HG03060 (cell line): ENCODE measurements at regions not wholly inside any gene's neighbourhood (a gene's known extent, or its start where the extent isn't known, plus 50 kb on each side); places are given as distances from the start of the nearest gene placed in this dataset.
"Not testable (repeated sequence)": the region's sequence is repeated elsewhere in the genome, so short reads cannot be mapped to it uniquely, and the experiment has no call there.

Experiments used
- ATAC-seq: cut with Tn5 transposase; IDR thresholded peaks from one replicate; pipeline ENCODE4 v1.9.1; 2021; ENCODE audit warnings: low read depth, moderate number of reproducible peaks; ENCODE audit not compliant: unreplicated experiment

GRCh38 chr11:10975287-10975721 lies 117.5 kb upstream of the ZBED5 start:
- no peak for ATAC-seq

DNA sequence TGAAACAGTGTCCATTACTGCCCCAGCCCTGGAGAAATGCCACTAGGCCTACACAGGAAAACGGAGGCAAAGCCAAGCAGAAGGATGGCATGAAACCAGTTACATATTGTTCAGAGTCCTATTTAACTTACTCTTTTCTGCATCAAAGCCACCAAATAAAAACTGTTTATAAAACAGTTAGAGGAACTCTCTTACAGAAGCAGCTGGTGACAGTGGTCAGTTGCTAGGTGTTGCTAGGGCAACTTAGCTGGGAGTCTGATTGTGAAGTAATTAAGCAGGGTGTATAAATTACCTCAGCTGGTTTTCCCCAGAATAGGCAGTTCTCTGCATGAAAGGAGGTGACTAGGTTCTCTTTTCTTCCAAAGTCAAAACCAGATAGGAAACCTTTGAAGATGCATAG lies 115.6 kb upstream of the ZBED5 start:
- no peak for ATAC-seq

DNA sequence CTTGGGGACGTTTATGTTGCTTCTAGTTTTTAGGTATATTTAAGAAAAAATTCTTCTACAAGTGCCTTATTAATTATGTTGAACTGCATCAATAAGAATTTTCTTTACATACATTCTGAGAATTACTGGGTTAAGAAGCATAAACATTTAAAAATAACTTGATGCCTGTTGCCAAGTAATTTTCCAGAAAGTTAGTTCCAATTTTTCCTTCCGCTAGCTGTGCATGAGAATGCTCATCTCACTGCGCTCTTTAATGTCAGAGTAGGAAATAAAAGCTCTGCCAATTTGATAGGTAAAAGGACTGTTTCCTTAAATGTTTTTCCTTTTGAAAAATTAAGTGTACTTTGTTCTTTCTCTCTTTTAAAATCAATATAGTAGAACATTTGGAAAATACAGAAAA lies 113.1 kb upstream of the ZBED5 start:
- no peak for ATAC-seq

DNA sequence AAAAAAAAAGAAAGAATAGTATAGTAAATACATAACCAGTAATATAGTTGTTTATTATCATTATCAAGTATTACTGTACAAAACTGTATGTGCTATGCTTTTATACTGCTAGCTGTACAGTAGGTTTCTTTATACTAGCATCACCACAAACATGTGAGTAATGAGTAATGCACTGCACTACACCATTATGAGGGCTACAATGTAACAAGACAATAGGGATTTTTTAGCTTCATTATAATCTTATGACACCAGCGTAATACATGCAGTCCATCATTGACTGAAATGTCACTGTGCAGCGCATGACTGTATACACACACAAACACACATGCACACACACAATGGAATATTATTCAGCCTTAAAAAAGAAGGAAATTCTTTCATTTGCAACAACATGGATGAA lies 111.5 kb upstream of the ZBED5 start:
- no peak for ATAC-seq

DNA sequence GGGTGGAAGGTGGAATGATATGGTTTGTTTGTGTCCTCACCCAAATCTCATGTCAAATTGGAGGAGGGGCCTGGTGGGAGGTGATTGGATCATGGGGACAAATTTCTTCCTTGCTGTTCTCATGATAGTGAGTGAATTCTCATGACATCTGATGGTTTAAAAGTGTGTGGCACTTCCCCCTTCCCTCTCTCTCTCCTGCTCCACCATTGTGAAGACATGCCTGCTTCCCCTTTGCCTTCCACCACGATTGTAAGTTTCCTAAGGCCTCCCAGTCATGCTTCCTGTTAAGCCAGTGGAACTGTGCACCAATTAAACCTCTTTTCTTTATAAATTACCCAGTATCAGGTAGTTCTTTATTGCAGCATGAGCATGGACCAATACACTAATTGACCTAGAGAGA lies 99.0 kb upstream of the ZBED5 start:
- ATAC-seq: not testable (repeated sequence)

- no peak for ATAC-seq
These were observed 97.8 kb upstream of the ZBED5 start for GRCh38 chr11:10955616-10956015.

DNA sequence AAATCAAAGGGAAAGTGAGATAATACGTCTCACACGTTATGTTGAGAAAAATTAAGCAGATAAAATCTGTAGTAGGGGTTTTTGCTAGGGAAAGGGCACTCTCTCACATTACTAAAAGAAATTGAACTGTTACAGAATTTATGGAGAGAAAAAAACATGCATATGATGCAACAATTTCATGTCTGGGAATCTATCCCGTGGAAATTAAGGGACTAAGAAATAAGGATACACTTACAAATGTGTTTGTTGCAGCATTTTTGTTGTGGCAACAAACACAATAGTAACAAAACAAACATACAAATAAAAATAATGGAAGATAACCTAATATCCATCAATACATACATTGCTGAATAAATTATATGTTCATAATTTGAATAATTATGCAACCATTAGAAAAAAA lies 96.3 kb upstream of the ZBED5 start:
- no peak for ATAC-seq

DNA sequence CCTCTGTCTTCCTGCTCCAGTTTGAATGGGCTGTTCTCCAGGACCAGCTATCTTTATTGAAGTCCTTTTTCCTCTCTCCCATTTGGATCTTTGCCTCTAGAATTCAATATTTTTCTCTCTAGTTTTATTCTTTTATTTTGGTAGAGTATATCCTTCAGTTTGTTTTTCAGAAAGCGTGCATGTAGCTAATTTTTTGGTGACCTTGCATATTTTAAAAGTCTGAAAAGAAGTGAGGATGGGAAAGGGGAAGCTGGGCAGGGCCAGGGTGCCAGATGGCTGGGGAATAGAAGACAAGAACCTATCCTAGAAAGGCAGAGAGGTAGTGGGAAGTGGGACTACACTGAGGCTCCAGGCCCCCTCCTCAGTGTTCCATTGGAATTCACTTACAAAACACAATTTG lies 95.0 kb upstream of the ZBED5 start:
- ATAC-seq: no peak

GRCh38 chr11:10947935-10948334 lies 90.1 kb upstream of the ZBED5 start:
- not testable (repeated sequence) for ATAC-seq

GRCh38 chr11:10946072-10946471 lies 88.2 kb upstream of the ZBED5 start:
- ATAC-seq: no peak

DNA sequence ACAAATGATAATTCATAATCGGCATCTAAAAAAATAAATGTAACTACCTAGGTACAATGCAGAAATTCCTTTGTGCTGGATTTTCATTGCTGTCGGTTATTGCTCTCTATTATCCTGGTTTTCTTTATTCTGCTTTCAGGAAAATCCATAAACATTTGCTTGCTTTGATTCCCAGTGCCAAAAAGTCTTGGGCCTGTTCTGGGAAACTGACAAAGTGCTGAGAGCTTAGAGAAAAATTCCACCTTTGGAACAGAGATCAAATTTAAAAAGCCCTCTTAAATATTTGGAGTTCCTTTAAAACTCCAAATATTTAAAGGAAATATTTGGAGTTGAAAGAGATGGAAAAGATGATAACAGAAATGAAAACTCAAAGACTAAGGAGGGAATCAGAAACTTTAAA lies 87.3 kb upstream of the ZBED5 start:
- no peak for ATAC-seq

DNA sequence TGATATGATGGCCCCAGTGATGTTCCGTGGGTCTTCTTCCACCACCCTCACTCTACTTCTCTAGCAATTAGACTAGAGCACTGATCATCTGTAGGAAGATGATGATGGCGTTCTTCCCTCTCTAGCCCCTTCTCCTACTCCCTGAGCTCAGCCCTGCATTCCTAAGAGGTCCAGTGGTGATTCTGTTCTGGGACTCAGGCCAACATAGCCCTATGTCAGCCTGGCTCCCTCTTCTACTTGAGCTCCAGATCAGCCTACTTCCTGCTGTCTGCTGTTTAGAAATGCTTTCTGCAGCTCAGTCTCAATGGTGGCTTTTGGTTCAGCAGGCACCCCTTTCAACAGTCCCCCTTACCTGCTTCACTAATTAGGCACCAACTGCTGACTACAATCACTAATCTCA lies 86.1 kb upstream of the ZBED5 start:
- no peak for ATAC-seq

- ATAC-seq: no peak
These were observed 84.8 kb upstream of the ZBED5 start for GRCh38 chr11:10942620-10943019.

- ATAC-seq: no peak
These were observed 84.0 kb upstream of the ZBED5 start for GRCh38 chr11:10941871-10942270.

DNA sequence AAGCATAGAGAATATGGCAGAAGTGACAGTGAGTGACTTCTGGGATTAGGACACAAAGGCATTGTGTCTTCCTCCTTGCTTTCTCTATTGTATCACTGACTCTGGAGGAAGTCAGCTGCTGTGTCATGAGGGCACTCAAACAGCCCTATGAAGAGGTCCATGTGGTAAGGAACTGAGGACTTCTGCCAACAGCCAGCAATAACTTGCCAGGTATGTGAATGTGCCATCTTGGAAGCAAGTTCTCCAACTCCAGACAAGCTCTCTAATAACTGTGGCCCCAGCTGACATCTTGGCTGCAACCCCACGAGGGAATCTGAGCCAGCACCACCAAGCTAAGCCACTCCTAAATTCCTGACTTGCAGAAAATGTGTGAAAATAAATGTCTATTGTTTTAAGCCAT lies 83.6 kb upstream of the ZBED5 start:
- no peak for ATAC-seq

- no peak for ATAC-seq
These were observed 81.0 kb upstream of the ZBED5 start for GRCh38 chr11:10938650-10939387.

DNA sequence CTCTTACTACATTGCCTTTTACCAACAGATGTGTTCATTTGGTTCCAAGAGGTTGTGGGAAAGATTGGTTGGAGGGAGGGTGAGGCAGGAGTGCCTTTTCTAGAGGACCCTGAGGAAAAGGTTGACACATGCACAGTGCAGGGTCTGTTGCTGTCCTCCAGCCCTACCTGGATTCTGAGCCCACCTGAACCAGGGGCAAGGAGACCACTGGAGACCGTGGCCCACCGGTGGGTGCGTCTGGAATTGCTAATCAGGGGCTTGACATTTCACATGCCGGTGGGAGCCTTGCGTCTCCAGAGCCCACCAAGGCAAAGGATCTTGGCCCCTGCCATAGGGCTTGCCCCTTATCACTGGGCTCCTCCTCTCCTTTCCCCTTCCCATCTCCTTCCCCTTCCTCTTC lies 80.4 kb upstream of the ZBED5 start:
- ATAC-seq: no peak

DNA sequence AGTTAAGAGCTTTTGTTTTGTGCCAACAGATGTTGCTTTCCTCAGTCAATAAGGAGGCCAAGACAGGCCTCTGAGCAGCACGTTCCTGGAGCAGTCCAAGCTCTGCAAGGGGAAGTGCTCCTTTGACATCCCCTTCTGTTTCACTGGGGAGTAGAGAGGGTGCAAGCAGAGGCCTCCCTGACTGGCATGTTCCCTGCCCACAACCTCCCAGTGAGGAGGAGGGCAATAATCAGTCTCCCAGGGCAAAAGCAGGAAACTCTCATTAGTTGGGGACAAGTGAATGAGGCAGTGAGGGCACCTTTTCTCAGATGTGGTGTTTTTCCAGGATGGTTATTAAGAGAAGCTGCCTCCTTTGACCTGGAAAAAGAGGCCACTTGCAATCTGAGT lies 79.5 kb upstream of the ZBED5 start:
- ATAC-seq: no peak

DNA sequence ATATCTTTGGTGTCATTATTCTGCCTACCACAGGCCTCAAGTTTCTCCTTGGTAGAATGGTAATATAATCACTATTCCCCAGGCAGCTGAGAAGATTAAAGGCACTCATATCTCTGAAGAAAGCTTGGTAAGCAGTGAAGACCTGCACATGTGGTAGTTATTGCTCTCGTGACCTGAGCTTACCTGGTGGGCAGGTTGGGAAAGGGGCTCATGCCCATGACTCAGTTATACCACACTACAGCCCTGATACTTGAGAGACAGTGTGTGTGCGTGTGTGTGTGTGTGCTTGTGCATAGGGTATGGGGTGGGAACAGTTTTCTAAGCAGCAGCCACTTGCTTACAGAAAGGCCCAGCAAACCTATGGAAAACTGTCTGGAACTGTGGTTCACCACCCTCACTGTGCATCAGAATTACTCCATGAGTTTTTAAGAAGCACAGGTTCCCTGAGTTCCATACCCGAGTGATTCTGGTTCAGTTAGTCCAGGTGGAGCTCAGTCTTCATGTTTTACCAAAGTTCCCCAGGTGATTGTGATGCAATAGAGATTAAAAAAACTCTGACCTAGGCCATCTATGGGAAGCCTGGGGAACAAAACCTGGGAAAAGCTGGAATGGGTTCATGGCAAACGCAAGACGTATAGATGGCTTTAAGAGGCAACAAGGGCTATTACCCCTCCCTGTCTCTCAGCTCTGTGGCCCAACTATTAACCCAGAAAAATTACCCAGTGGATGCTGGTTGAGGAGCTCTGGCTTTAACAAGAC lies 79.0 kb upstream of the ZBED5 start:
- no peak for ATAC-seq

- ATAC-seq: no peak
These were observed 77.2 kb upstream of the ZBED5 start for GRCh38 chr11:10935015-10935559.

DNA sequence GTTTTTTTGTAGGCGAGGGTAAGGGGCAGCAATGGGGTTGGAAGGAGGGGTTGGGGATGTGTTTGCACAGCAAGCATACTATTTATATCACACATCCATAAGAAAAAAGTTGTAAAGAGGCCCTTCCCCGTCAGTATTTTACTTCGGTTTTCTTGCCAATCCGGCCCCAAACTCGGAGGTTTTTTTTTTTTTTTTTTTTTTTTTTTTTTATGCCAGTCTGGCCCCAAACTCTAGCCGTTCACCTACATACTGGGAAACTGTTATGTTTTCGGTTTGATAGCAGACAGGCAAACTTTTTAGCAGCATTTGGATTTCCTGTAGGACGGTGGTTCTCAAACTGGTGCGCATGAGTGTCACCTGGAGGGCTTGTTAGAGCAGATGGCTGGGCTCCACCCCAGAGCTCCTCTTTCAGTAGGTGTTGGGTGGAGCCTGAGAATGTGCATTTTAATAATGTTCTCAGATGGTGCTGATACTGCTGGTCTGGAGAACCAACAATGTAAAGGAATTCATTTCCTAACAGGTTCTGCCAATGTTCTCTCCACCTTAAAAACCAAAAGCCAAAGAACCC lies 76.5 kb upstream of the ZBED5 start:
- no peak for ATAC-seq
